IMR-90 (cell line): ENCODE measurements at regions not wholly inside any gene's neighbourhood (a gene's known extent, or its start where the extent isn't known, plus 50 kb on each side); places are given as distances from the start of the nearest gene placed in this dataset.

Experiments used
- ATAC-seq: fragments of 200-7000 bp; cut with Tn5 transposase; 2 replicates; pipeline ENCODE4 v1.9.1; 2020; ENCODE audit warnings: low read depth, mild to moderate bottlenecking, moderate library complexity
- BruUV-seq: library from RNA; stranded (reverse); fragments of 400-500 nt; replicated peaks from 2 replicates; lab custom pipeline; 2021; lab: Mats Ljungman, UMichigan
- CTCF ChIA-PET: fragments of 300-600 bp; formaldehyde crosslinking; extraction: SDS; loops from one replicate; lab custom pipeline; 2021; ENCODE audit warnings: antibody characterized with exemption; lab: Yijun Ruan, JAX
- POLR2A ChIA-PET: fragments of 300-600 bp; sonication (Branson Sonifier 250); formaldehyde crosslinking; loops from one replicate; lab custom pipeline; 2022; ENCODE audit warnings: antibody characterized with exemption; ENCODE audit not compliant: unreplicated experiment; lab: Charles Lee
- DNase-seq: peaks from one replicate; pipeline ENCODE4 v3.0.0; 2013
- H2AFZ ChIP-seq: replicated peaks from 2 replicates; pipeline ENCODE3; 2013; ENCODE audit warnings: low read length, mild to moderate bottlenecking; ENCODE audit not compliant: poor library complexity
- H2AK5ac ChIP-seq: 2 replicates; pipeline ENCODE4 v1.6.1; 2013; ENCODE audit warnings: low read depth, low read length, inconsistent platforms
- H2AK9ac ChIP-seq: replicated peaks from 2 replicates; pipeline ENCODE3; 2013; ENCODE audit warnings: mild to moderate bottlenecking, low read depth, low read length, moderate library complexity; ENCODE audit not compliant: poor library complexity
- H2BK120ac ChIP-seq: 2 replicates; pipeline ENCODE4 v1.6.1; 2013; ENCODE audit warnings: low read depth, low read length, inconsistent platforms
- H2BK15ac ChIP-seq: 3 replicates; pipeline ENCODE4 v1.6.1; 2013; ENCODE audit warnings: low read depth, low read length, inconsistent platforms
- H2BK20ac ChIP-seq: 2 replicates; pipeline ENCODE4 v1.6.1; 2013; ENCODE audit warnings: low read depth, mild to moderate bottlenecking, inconsistent platforms, low read length, moderate library complexity
- H2BK5ac ChIP-seq: 2 replicates; pipeline ENCODE4 v1.6.1; 2013; ENCODE audit warnings: mild to moderate bottlenecking, low read depth, low read length, inconsistent platforms; ENCODE audit not compliant: poor library complexity, severe bottlenecking
- H3K14ac ChIP-seq: replicated peaks from 2 replicates; pipeline ENCODE4 v1.6.1; 2013; ENCODE audit warnings: low read depth, low read length, inconsistent platforms
- H3K18ac ChIP-seq: 2 replicates; pipeline ENCODE4 v1.6.1; 2013; ENCODE audit warnings: low read depth, low read length, control low read depth
- H3K23ac ChIP-seq: 2 replicates; pipeline ENCODE4 v1.6.1; 2013; ENCODE audit warnings: low read depth, low read length, inconsistent platforms
- H3K27ac ChIP-seq: 2 replicates; pipeline ENCODE4 v1.5.1; 2013; ENCODE audit warnings: mild to moderate bottlenecking, control low read depth, low read length; ENCODE audit not compliant: insufficient read depth
- H3K27me3 ChIP-seq: 2 replicates; pipeline ENCODE4 v1.6.1; 2013; ENCODE audit warnings: low read length; ENCODE audit not compliant: control insufficient read depth, insufficient read depth
- H3K36me3 ChIP-seq: 2 replicates; pipeline ENCODE4 v1.6.1; 2013; ENCODE audit warnings: low read length, mixed read lengths; ENCODE audit not compliant: control insufficient read depth, insufficient read depth
- H3K4ac ChIP-seq: 2 replicates; pipeline ENCODE4 v1.6.1; 2013; ENCODE audit warnings: low read depth, low read length, inconsistent platforms
- H3K4me1 ChIP-seq: 2 replicates; pipeline ENCODE4 v1.6.1; 2013; ENCODE audit warnings: low read length, mixed read lengths; ENCODE audit not compliant: control insufficient read depth, insufficient read depth
- H3K4me2 ChIP-seq: 2 replicates; pipeline ENCODE4 v1.6.1; 2013; ENCODE audit warnings: low read depth, mild to moderate bottlenecking, control low read depth, low read length, moderate library complexity
- H3K4me3 ChIP-seq: 2 replicates; pipeline ENCODE4 v1.5.1; 2013; ENCODE audit warnings: low read depth, mild to moderate bottlenecking, control low read depth, low read length, moderate library complexity; ENCODE audit not compliant: insufficient read depth
- H3K56ac ChIP-seq: 2 replicates; pipeline ENCODE4 v1.6.1; 2013; ENCODE audit warnings: low read length, inconsistent platforms; ENCODE audit not compliant: insufficient read depth; ENCODE audit errors: extremely low read depth
- H3K79me1 ChIP-seq, 2 experiments: 2 replicates each; pipeline ENCODE4 v1.6.1; 2013; ENCODE audit warnings: low read length in 2 of 2, inconsistent platforms in 1 of 2, low read depth in 1 of 2
- H3K9ac ChIP-seq: 2 replicates; pipeline ENCODE4 v1.6.1; 2013; ENCODE audit warnings: low read depth, low read length, control low read depth
- H3K9me1 ChIP-seq: 2 replicates; pipeline ENCODE4 v1.6.1; 2013; ENCODE audit warnings: low read length, inconsistent platforms; ENCODE audit not compliant: insufficient read depth
- H3K9me3 ChIP-seq: 2 replicates; pipeline ENCODE4 v1.6.1; 2013; ENCODE audit warnings: low read length; ENCODE audit not compliant: control insufficient read depth, insufficient read depth
- H4K20me1 ChIP-seq: 2 replicates; pipeline ENCODE4 v1.6.1; 2013; ENCODE audit warnings: low read length, inconsistent platforms; ENCODE audit not compliant: insufficient read depth
- H4K5ac ChIP-seq: 2 replicates; pipeline ENCODE4 v1.6.1; 2013; ENCODE audit warnings: mild to moderate bottlenecking, low read depth, low read length, control low read depth
- H4K8ac ChIP-seq, 2 experiments: 2 replicates each; pipeline ENCODE4 v1.6.1; 2013; ENCODE audit warnings: low read depth in 2 of 2, low read length in 2 of 2, control low read depth in 1 of 2, inconsistent platforms in 1 of 2
- H4K91ac ChIP-seq: 2 replicates; pipeline ENCODE4 v1.6.1; 2013; ENCODE audit warnings: low read depth, low read length, inconsistent platforms; ENCODE audit not compliant: insufficient read depth
- BHLHE40 ChIP-seq: fragments of 150-350 bp; IDR thresholded peaks from 2 replicates; pipeline ENCODE4 v1.6.1; 2016; ENCODE audit warnings: mild to moderate bottlenecking, low read depth, low read length
- CHD1 ChIP-seq: IDR thresholded peaks from 2 replicates; pipeline ENCODE4 v1.6.1; 2012; ENCODE audit warnings: low read depth, low read length, improper control_type of control experiment
- ELK1 ChIP-seq: fragments of 150-350 bp; IDR thresholded peaks from 2 replicates; pipeline ENCODE4 v1.6.1; 2016; ENCODE audit warnings: low read depth, mild to moderate bottlenecking, low read length, moderate library complexity, borderline replicate concordance
- FOS ChIP-seq: fragments of 150-350 bp; IDR thresholded peaks from 2 replicates; pipeline ENCODE4 v1.6.1; 2016; ENCODE audit warnings: low read depth, low read length
- MAFK ChIP-seq: IDR thresholded peaks from 2 replicates; pipeline ENCODE4 v1.6.1; 2012; ENCODE audit warnings: low read depth, low read length, improper control_type of control experiment
- MAZ ChIP-seq: IDR thresholded peaks from 2 replicates; pipeline ENCODE4 v1.6.1; 2012; ENCODE audit warnings: low read depth, mild to moderate bottlenecking, low read length, improper control_type of control experiment, moderate library complexity, borderline replicate concordance
- MXI1 ChIP-seq: IDR thresholded peaks from 2 replicates; pipeline ENCODE4 v1.6.1; 2012; ENCODE audit warnings: low read depth, mild to moderate bottlenecking, low read length, moderate library complexity, borderline replicate concordance
- NFE2L2 ChIP-seq: fragments of 150-350 bp; IDR thresholded peaks from 2 replicates; pipeline ENCODE4 v1.6.1; 2016; ENCODE audit warnings: low read depth, mild to moderate bottlenecking, low read length
- RAD21 ChIP-seq: IDR thresholded peaks from 2 replicates; pipeline ENCODE4 v1.6.1; 2012; ENCODE audit warnings: low read length, improper control_type of control experiment
- RCOR1 ChIP-seq: IDR thresholded peaks from 2 replicates; pipeline ENCODE4 v1.6.1; 2012; ENCODE audit warnings: mild to moderate bottlenecking, low read length, improper control_type of control experiment; ENCODE audit not compliant: insufficient replicate concordance
- WGBS, 2 experiments: methylation state at CpG; one replicate each; pipeline versions ENCODE4 v1.1.5 to v1.1.7; 2013; ENCODE audit warnings: missing lambda C conversion rate in 2 of 2; ENCODE audit not compliant: insufficient read length in 1 of 2; ENCODE audit errors: extremely low coverage in 2 of 2; 5-methylcytosine and 5-hydroxymethylcytosine counted together
- dilution Hi-C: fragments of 300-500 bp; cut with HindIII; formaldehyde crosslinking; loops from one replicate; pipeline ENCODE4 v1.14.3; 2018; ENCODE audit warnings: low sequenced_read_pairs; ENCODE audit not compliant: unreplicated experiment
- in situ Hi-C: fragments of 300-500 bp; cut with MboI; formaldehyde crosslinking; loops from 3 replicates; pipeline ENCODE4 v1.14.3; 2019; ENCODE audit warnings: low sequenced_read_pairs, inconsistent platforms, mixed read lengths
- intact Hi-C: fragments of 100-400 bp; cut with micrococcal nuclease; formaldehyde crosslinking; loops from 2 replicates; pipeline ENCODE4 v1.10.0; 2022
- TF ChIP-seq, protein P1 (sequence below): conservative IDR thresholded peaks from 2 replicates; pipeline ENCODE4 v1.5.1; 2012; ENCODE audit warnings: mild to moderate bottlenecking, low read depth, low read length, improper control_type of control experiment

DNA sequence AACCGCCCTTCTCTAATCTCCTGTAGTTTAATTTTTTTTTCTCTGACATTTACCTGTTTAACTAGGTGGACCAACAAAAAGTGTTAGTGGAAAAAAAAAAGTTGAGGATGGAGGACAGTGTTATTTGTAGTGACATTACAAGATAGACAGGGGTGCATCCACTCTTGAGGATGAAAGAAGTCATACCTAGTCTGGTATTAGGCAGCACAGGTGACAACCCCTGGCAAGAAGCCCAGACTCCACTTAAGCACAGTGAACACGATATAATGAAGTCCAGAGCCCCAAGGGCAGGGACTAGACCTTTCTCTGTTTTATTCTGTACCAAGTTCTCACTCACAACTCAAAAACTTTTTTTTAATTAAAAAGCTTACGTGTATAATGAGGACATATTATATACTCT lies 268.4 kb downstream of the GPR37 start:
- Histone ChIP-seq H3K4me3 (no peak overlapping the region), H3K9me1 (no peaks in the 10 kb centered on the region), H2AK5ac (no peak overlapping the region), H3K23ac (no peak overlapping the region), H2AFZ (no peak overlapping the region), H4K91ac (no peak overlapping the region), H3K4me1 (no peaks in the 10 kb centered on the region), H3K27ac (no peak overlapping the region), H3K9ac (no peak overlapping the region), H2BK20ac (no peak overlapping the region), H2BK5ac (no peak overlapping the region), H2BK15ac (no peak overlapping the region), H3K36me3 (no peaks in the 10 kb centered on the region), H3K56ac (no peak overlapping the region), H3K4ac (no peak overlapping the region), H3K9me3 (no peaks in the 10 kb centered on the region), H2AK9ac (no peak overlapping the region), H3K4me2 (no peak overlapping the region), H4K20me1 (no peaks in the 10 kb centered on the region), H3K79me1 (no peaks in the 10 kb centered on the region), H2BK120ac (no peak overlapping the region), H4K5ac (no peak overlapping the region), H3K27me3 (no peaks in the 10 kb centered on the region), H3K14ac (no peak overlapping the region), H3K18ac (no peak overlapping the region), H4K8ac (no peak overlapping the region)
- POLR2A ChIA-PET, result no interaction called here
- CTCF ChIA-PET, result interaction anchor here (0.6 to 0.7 kb wide), 2 partner anchors 39 to 48 kb away, joined by 3 to 5 read pairs; no protein-coding TSS in a partner anchor
- dilution Hi-C loops, result no loop called here
- intact Hi-C loops, result no loop called here
- DNase-seq, result no peak
- no TSS peak for BruUV-seq
- WGBS, 2 experiments, result no CpG with 5 or more reads among the region's 3 CpGs
- in situ Hi-C loops, result no loop called here
- TF ChIP-seq RAD21 (no peak), RCOR1 (no peak), FOS (no peak), BHLHE40 (no peak), MAZ (no peak), ELK1 (no peak), CHD1 (no peak), NFE2L2 (no peak), MAFK (no peak), MXI1 (no peak)
- TF ChIP-seq, protein P1, sequence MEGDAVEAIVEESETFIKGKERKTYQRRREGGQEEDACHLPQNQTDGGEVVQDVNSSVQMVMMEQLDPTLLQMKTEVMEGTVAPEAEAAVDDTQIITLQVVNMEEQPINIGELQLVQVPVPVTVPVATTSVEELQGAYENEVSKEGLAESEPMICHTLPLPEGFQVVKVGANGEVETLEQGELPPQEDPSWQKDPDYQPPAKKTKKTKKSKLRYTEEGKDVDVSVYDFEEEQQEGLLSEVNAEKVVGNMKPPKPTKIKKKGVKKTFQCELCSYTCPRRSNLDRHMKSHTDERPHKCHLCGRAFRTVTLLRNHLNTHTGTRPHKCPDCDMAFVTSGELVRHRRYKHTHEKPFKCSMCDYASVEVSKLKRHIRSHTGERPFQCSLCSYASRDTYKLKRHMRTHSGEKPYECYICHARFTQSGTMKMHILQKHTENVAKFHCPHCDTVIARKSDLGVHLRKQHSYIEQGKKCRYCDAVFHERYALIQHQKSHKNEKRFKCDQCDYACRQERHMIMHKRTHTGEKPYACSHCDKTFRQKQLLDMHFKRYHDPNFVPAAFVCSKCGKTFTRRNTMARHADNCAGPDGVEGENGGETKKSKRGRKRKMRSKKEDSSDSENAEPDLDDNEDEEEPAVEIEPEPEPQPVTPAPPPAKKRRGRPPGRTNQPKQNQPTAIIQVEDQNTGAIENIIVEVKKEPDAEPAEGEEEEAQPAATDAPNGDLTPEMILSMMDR, result no peak
- ATAC-seq, result no peak
